K562 (cell line): ENCODE measurements at regions not wholly inside any gene's neighbourhood (a gene's known extent, or its start where the extent isn't known, plus 50 kb on each side); places are given as distances from the start of the nearest gene placed in this dataset.

Experiments
- CHD2 ChIP-seq: IDR thresholded peaks from 2 replicates; pipeline ENCODE4 v1.6.1; 2011; ENCODE audit warnings: low read depth, low read length
- DLX4 ChIP-seq: fragments of 250-450 bp; sonication (Bioruptor Pico); IDR thresholded peaks from 2 replicates; pipeline ENCODE4 v1.6.1; 2021; ENCODE audit warnings: mild to moderate bottlenecking
- ETS1 ChIP-seq: conservative IDR thresholded peaks from 2 replicates; pipeline ENCODE4 v1.6.1; 2011; ENCODE audit warnings: low read depth, mild to moderate bottlenecking, low read length; ENCODE audit not compliant: control insufficient read depth
- HDAC2 ChIP-seq: fragments of 450-650 bp; IDR thresholded peaks from 2 replicates; pipeline ENCODE4 v1.6.1; 2016; ENCODE audit warnings: mild to moderate bottlenecking
- HNRNPLL ChIP-seq: fragments of 200-400 bp; formaldehyde crosslinking; IDR thresholded peaks from 2 replicates; pipeline ENCODE4 v1.6.1; 2017; ENCODE audit warnings: low read length, low read depth, mild to moderate bottlenecking; ENCODE audit not compliant: poor library complexity, severe bottlenecking
- NFYB ChIP-seq: IDR thresholded peaks from 2 replicates; pipeline ENCODE4 v1.6.1; 2011; ENCODE audit warnings: mild to moderate bottlenecking, moderate library complexity; ENCODE audit not compliant: insufficient read length; ENCODE audit errors: extremely low read depth
- NR2F6 ChIP-seq: fragments of 450-650 bp; formaldehyde crosslinking; IDR thresholded peaks from 2 replicates; pipeline ENCODE4 v1.4.0; 2020; ENCODE audit warnings: mild to moderate bottlenecking
- RB1 ChIP-seq: fragments of 450-650 bp; IDR thresholded peaks from 2 replicates; pipeline ENCODE4 v1.6.1; 2017; ENCODE audit warnings: low read depth, mild to moderate bottlenecking
- RERE ChIP-seq: sonication (generic); formaldehyde crosslinking; IDR thresholded peaks from 2 replicates; pipeline ENCODE4 v1.8.0; 2023; ENCODE audit warnings: missing genetic modification reagents, mild to moderate bottlenecking, borderline replicate concordance
- RFX5 ChIP-seq: IDR thresholded peaks from 2 replicates; pipeline ENCODE4 v1.6.1; 2011; ENCODE audit warnings: low read depth, mild to moderate bottlenecking, improper control_type of control experiment, low read length
- STAT5B ChIP-seq: fragments of 250-450 bp; sonication (Bioruptor Pico); IDR thresholded peaks from 2 replicates; pipeline ENCODE4 v1.8.0; 2021; ENCODE audit warnings: mild to moderate bottlenecking, inconsistent platforms
- ZNF134 ChIP-seq: fragments of 250-450 bp; sonication (Bioruptor Pico); conservative IDR thresholded peaks from 2 replicates; pipeline ENCODE4 v1.4.0; 2020
- ZNF239 ChIP-seq: fragments of 250-450 bp; sonication (Bioruptor Pico); IDR thresholded peaks from 2 replicates; pipeline ENCODE4 v1.4.0; 2020; ENCODE audit warnings: mild to moderate bottlenecking
- ZNF24 ChIP-seq: fragments of 450-650 bp; IDR thresholded peaks from 2 replicates; pipeline ENCODE4 v1.6.1; 2016
- ZNF274 ChIP-seq: IDR thresholded peaks from 2 replicates; pipeline ENCODE4 v1.6.1; 2011; ENCODE audit warnings: low read depth, mild to moderate bottlenecking, low read length, moderate library complexity, borderline replicate concordance
- ZNF316 ChIP-seq: fragments of 450-650 bp; IDR thresholded peaks from 2 replicates; pipeline ENCODE4 v1.6.1; 2016
- TF ChIP-seq, protein P1 (sequence below), 2 experiments: fragments of 250-450 bp in 1 of 2; fragments of 450-650 bp in 1 of 2; sonication (Bioruptor Pico) in 1 of 2; IDR thresholded peaks; 2 replicates each; pipeline versions ENCODE4 v1.6.1 to v1.8.0; 2016 to 2021; ENCODE audit warnings: mild to moderate bottlenecking in 2 of 2, moderate library complexity in 2 of 2, missing compliant biosample characterization in 1 of 2, missing genetic modification characterization in 1 of 2

- TF ChIP-seq ZNF316 (no peak), ZNF274 (peak; percentile 39; the same call in 1 of the 2 replicates), ZNF24 (no peak), RB1 (peak; percentile 84), HNRNPLL (no peak), STAT5B (CRISPR knock-in tag) (no peak), HDAC2 (no peak), RFX5 (peak; percentile 75; the same call in 1 of the 2 replicates), RERE (CRISPR knock-in tag) (no peak), ETS1 (peak; percentile 89), CHD2 (peak; percentile 69), DLX4 (CRISPR knock-in tag) (no peak), NFYB (no peak), ZNF239 (0 out of 2 replicates have a peak, but pooled peaks have one; percentile 41), NR2F6 (CRISPR knock-in tag) (no peak), ZNF134 (no peak)
- TF ChIP-seq, protein P1, sequence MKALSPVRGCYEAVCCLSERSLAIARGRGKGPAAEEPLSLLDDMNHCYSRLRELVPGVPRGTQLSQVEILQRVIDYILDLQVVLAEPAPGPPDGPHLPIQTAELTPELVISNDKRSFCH (CRISPR knock-in tag; IDR thresholded peaks at IDR 0.05) = peak; percentile 49; the same call in 1 of the 2 replicates
- TF ChIP-seq, protein P1 (tag; IDR thresholded peaks at IDR 0.05) = peak; percentile 62; the same call in 1 of the 2 replicates
Measured at GRCh38 chr6:28838289-28838633, 85.5 kb downstream of the TRIM27 start (continued).
